ENCODE measurements at regions not wholly inside any gene's neighbourhood (a gene's known extent, or its start where the extent isn't known, plus 50 kb on each side); places are given as distances from the start of the nearest gene placed in this dataset.

- no peak for TF ChIP-seq CTCF (conservative IDR thresholded peaks at IDR 0.05; ENCODE audit: low read depth, low read length)
- no peak for TF ChIP-seq EZH2 (IDR thresholded peaks at IDR 0.05; ENCODE audit: borderline replicate concordance, low read depth, low read length, poor library complexity, severe bottlenecking)
Measured at GRCh38 chr3:153957421-153957820, 163.8 kb upstream of the ARHGEF26 start.
